IMR-90 (cell line): ENCODE measurements at regions not wholly inside any gene's neighbourhood (a gene's known extent, or its start where the extent isn't known, plus 50 kb on each side); places are given as distances from the start of the nearest gene placed in this dataset.

Experiments
- ATAC-seq: fragments of 200-7000 bp; cut with Tn5 transposase; 2 replicates; pipeline ENCODE4 v1.9.1; 2020; ENCODE audit warnings: low read depth, mild to moderate bottlenecking, moderate library complexity
- BruUV-seq: library from RNA; stranded (reverse); fragments of 400-500 nt; replicated peaks from 2 replicates; lab custom pipeline; 2021; lab: Mats Ljungman, UMichigan
- CTCF ChIA-PET: fragments of 300-600 bp; formaldehyde crosslinking; extraction: SDS; loops from one replicate; lab custom pipeline; 2021; ENCODE audit warnings: antibody characterized with exemption; lab: Yijun Ruan, JAX
- POLR2A ChIA-PET: fragments of 300-600 bp; sonication (Branson Sonifier 250); formaldehyde crosslinking; loops from one replicate; lab custom pipeline; 2022; ENCODE audit warnings: antibody characterized with exemption; ENCODE audit not compliant: unreplicated experiment; lab: Charles Lee
- DNase-seq: peaks from one replicate; pipeline ENCODE4 v3.0.0; 2013
- H2AFZ ChIP-seq: replicated peaks from 2 replicates; pipeline ENCODE3; 2013; ENCODE audit warnings: low read length, mild to moderate bottlenecking; ENCODE audit not compliant: poor library complexity
- H2AK5ac ChIP-seq: 2 replicates; pipeline ENCODE4 v1.6.1; 2013; ENCODE audit warnings: low read depth, low read length, inconsistent platforms
- H2AK9ac ChIP-seq: replicated peaks from 2 replicates; pipeline ENCODE3; 2013; ENCODE audit warnings: mild to moderate bottlenecking, low read depth, low read length, moderate library complexity; ENCODE audit not compliant: poor library complexity
- H2BK120ac ChIP-seq: 2 replicates; pipeline ENCODE4 v1.6.1; 2013; ENCODE audit warnings: low read depth, low read length, inconsistent platforms
- H2BK15ac ChIP-seq: 3 replicates; pipeline ENCODE4 v1.6.1; 2013; ENCODE audit warnings: low read depth, low read length, inconsistent platforms
- H2BK20ac ChIP-seq: 2 replicates; pipeline ENCODE4 v1.6.1; 2013; ENCODE audit warnings: low read depth, mild to moderate bottlenecking, inconsistent platforms, low read length, moderate library complexity
- H2BK5ac ChIP-seq: 2 replicates; pipeline ENCODE4 v1.6.1; 2013; ENCODE audit warnings: mild to moderate bottlenecking, low read depth, low read length, inconsistent platforms; ENCODE audit not compliant: poor library complexity, severe bottlenecking
- H3K14ac ChIP-seq: replicated peaks from 2 replicates; pipeline ENCODE4 v1.6.1; 2013; ENCODE audit warnings: low read depth, low read length, inconsistent platforms
- H3K18ac ChIP-seq: 2 replicates; pipeline ENCODE4 v1.6.1; 2013; ENCODE audit warnings: low read depth, low read length, control low read depth
- H3K23ac ChIP-seq: 2 replicates; pipeline ENCODE4 v1.6.1; 2013; ENCODE audit warnings: low read depth, low read length, inconsistent platforms
- H3K27ac ChIP-seq: 2 replicates; pipeline ENCODE4 v1.5.1; 2013; ENCODE audit warnings: mild to moderate bottlenecking, control low read depth, low read length; ENCODE audit not compliant: insufficient read depth
- H3K27me3 ChIP-seq: 2 replicates; pipeline ENCODE4 v1.6.1; 2013; ENCODE audit warnings: low read length; ENCODE audit not compliant: control insufficient read depth, insufficient read depth
- H3K36me3 ChIP-seq: 2 replicates; pipeline ENCODE4 v1.6.1; 2013; ENCODE audit warnings: low read length, mixed read lengths; ENCODE audit not compliant: control insufficient read depth, insufficient read depth
- H3K4ac ChIP-seq: 2 replicates; pipeline ENCODE4 v1.6.1; 2013; ENCODE audit warnings: low read depth, low read length, inconsistent platforms
- H3K4me1 ChIP-seq: 2 replicates; pipeline ENCODE4 v1.6.1; 2013; ENCODE audit warnings: low read length, mixed read lengths; ENCODE audit not compliant: control insufficient read depth, insufficient read depth
- H3K4me2 ChIP-seq: 2 replicates; pipeline ENCODE4 v1.6.1; 2013; ENCODE audit warnings: low read depth, mild to moderate bottlenecking, control low read depth, low read length, moderate library complexity
- H3K4me3 ChIP-seq: 2 replicates; pipeline ENCODE4 v1.5.1; 2013; ENCODE audit warnings: low read depth, mild to moderate bottlenecking, control low read depth, low read length, moderate library complexity; ENCODE audit not compliant: insufficient read depth
- H3K56ac ChIP-seq: 2 replicates; pipeline ENCODE4 v1.6.1; 2013; ENCODE audit warnings: low read length, inconsistent platforms; ENCODE audit not compliant: insufficient read depth; ENCODE audit errors: extremely low read depth
- H3K79me1 ChIP-seq, 2 experiments: 2 replicates each; pipeline ENCODE4 v1.6.1; 2013; ENCODE audit warnings: low read length in 2 of 2, inconsistent platforms in 1 of 2, low read depth in 1 of 2
- H3K9ac ChIP-seq: 2 replicates; pipeline ENCODE4 v1.6.1; 2013; ENCODE audit warnings: low read depth, low read length, control low read depth
- H3K9me1 ChIP-seq: 2 replicates; pipeline ENCODE4 v1.6.1; 2013; ENCODE audit warnings: low read length, inconsistent platforms; ENCODE audit not compliant: insufficient read depth
- H3K9me3 ChIP-seq: 2 replicates; pipeline ENCODE4 v1.6.1; 2013; ENCODE audit warnings: low read length; ENCODE audit not compliant: control insufficient read depth, insufficient read depth
- H4K20me1 ChIP-seq: 2 replicates; pipeline ENCODE4 v1.6.1; 2013; ENCODE audit warnings: low read length, inconsistent platforms; ENCODE audit not compliant: insufficient read depth
- H4K5ac ChIP-seq: 2 replicates; pipeline ENCODE4 v1.6.1; 2013; ENCODE audit warnings: mild to moderate bottlenecking, low read depth, low read length, control low read depth
- H4K8ac ChIP-seq, 2 experiments: 2 replicates each; pipeline ENCODE4 v1.6.1; 2013; ENCODE audit warnings: low read depth in 2 of 2, low read length in 2 of 2, control low read depth in 1 of 2, inconsistent platforms in 1 of 2
- H4K91ac ChIP-seq: 2 replicates; pipeline ENCODE4 v1.6.1; 2013; ENCODE audit warnings: low read depth, low read length, inconsistent platforms; ENCODE audit not compliant: insufficient read depth
- BHLHE40 ChIP-seq: fragments of 150-350 bp; IDR thresholded peaks from 2 replicates; pipeline ENCODE4 v1.6.1; 2016; ENCODE audit warnings: mild to moderate bottlenecking, low read depth, low read length
- CHD1 ChIP-seq: IDR thresholded peaks from 2 replicates; pipeline ENCODE4 v1.6.1; 2012; ENCODE audit warnings: low read depth, low read length, improper control_type of control experiment
- MAZ ChIP-seq: IDR thresholded peaks from 2 replicates; pipeline ENCODE4 v1.6.1; 2012; ENCODE audit warnings: low read depth, mild to moderate bottlenecking, low read length, improper control_type of control experiment, moderate library complexity, borderline replicate concordance
- MXI1 ChIP-seq: IDR thresholded peaks from 2 replicates; pipeline ENCODE4 v1.6.1; 2012; ENCODE audit warnings: low read depth, mild to moderate bottlenecking, low read length, moderate library complexity, borderline replicate concordance
- SMC3 ChIP-seq: fragments of 150-350 bp; IDR thresholded peaks from 2 replicates; pipeline ENCODE4 v1.6.1; 2016; ENCODE audit warnings: low read depth, mild to moderate bottlenecking, antibody characterized with exemption, low read length, moderate library complexity
- dilution Hi-C: fragments of 300-500 bp; cut with HindIII; formaldehyde crosslinking; loops from one replicate; pipeline ENCODE4 v1.14.3; 2018; ENCODE audit warnings: low sequenced_read_pairs; ENCODE audit not compliant: unreplicated experiment
- in situ Hi-C: fragments of 300-500 bp; cut with MboI; formaldehyde crosslinking; loops from 3 replicates; pipeline ENCODE4 v1.14.3; 2019; ENCODE audit warnings: low sequenced_read_pairs, inconsistent platforms, mixed read lengths
- intact Hi-C: fragments of 100-400 bp; cut with micrococcal nuclease; formaldehyde crosslinking; loops from 2 replicates; pipeline ENCODE4 v1.10.0; 2022

DNA sequence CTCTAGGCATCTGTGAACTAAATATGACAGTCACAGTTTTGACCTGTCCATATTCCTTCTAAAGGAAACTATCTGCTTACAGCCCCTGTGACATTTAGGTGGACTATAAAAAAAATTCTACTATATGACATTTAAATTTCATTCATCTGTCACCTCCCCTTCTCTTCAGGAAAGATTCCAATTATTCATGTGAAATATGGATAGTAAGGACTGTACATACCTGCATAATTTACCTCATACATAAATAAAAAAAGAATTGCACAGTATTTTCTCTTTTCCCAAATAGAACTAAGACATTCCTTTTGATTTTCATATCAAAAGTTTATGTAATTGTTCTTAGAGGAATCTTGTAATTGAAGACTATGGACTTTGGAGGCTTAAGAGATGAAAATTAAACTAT, 192.3 kb upstream of the GRIN3A start:
- ChIA-PET POLR2A (no interaction called here), CTCF (no interaction called here)
- Histone ChIP-seq H4K91ac (no peak overlapping the region), H3K23ac (no peak overlapping the region), H3K56ac (no peak overlapping the region), H3K9me3 (no peaks in the 10 kb centered on the region), H4K8ac (no peak overlapping the region), H2AK9ac (no peak overlapping the region), H3K4ac (no peak overlapping the region), H3K27ac (no peak overlapping the region), H2AK5ac (no peak overlapping the region), H3K4me1 (no peaks in the 10 kb centered on the region), H2BK20ac (no peak overlapping the region), H2BK120ac (no peak overlapping the region), H4K20me1 (no peaks in the 10 kb centered on the region), H3K18ac (no peak overlapping the region), H2BK5ac (no peak overlapping the region), H3K4me2 (no peak overlapping the region), H2BK15ac (no peak overlapping the region), H3K14ac (no peak overlapping the region), H3K27me3 (no peaks in the 10 kb centered on the region), H3K79me1 (no peaks in the 10 kb centered on the region), H2AFZ (no peak overlapping the region), H3K36me3 (no peaks in the 10 kb centered on the region), H3K9me1 (no peaks in the 10 kb centered on the region), H3K9ac (no peak overlapping the region), H4K5ac (no peak overlapping the region), H3K4me3 (no peak overlapping the region)
- TF ChIP-seq SMC3 (no peak), BHLHE40 (no peak), CHD1 (no peak), MXI1 (no peak), MAZ (no peak)
- ATAC-seq: no peak
- no peak for DNase-seq
- intact Hi-C loops: no loop called here
- no TSS peak for BruUV-seq
- dilution Hi-C loops: no loop called here
- in situ Hi-C loops: no loop called here
